D721Med (cell line): ENCODE measurements at regions not wholly inside any gene's neighbourhood (a gene's known extent, or its start where the extent isn't known, plus 50 kb on each side); places are given as distances from the start of the nearest gene placed in this dataset.
"Not testable (repeated sequence)": the region's sequence is repeated elsewhere in the genome, so short reads cannot be mapped to it uniquely, and the experiment has no call there.

Experiments used
- DNase-seq: peaks from one replicate; pipeline ENCODE4 v3.0.0; 2011; ENCODE audit warnings: low spot score; ENCODE audit not compliant: insufficient read length
- FAIRE-seq: peaks from 2 replicates; lab custom pipeline; 2011; peaks lifted over from hg19 to GRCh38; lab: Jason Lieb, UNC
- CTCF ChIP-seq: IDR thresholded peaks from 2 replicates; pipeline ENCODE4 v1.5.1; 2012; ENCODE audit warnings: mild to moderate bottlenecking, control low read depth; ENCODE audit not compliant: insufficient read depth; ENCODE audit errors: missing control alignments

GRCh38 chr2:15693926-15694588 lies 102.4 kb downstream of the DDX1 start:
- TF ChIP-seq CTCF, result no peak
- DNase-seq (no peak), FAIRE-seq (no peak)

GRCh38 chr2:15694589-15694986 lies 102.9 kb downstream of the DDX1 start:
- DNase-seq (no peak), FAIRE-seq (no peak)
- no peak for TF ChIP-seq CTCF

GRCh38 chr2:15695582-15696330 lies 104.1 kb downstream of the DDX1 start:
- TF ChIP-seq CTCF, result no peak
- no peak for FAIRE-seq
- no peak for DNase-seq

GRCh38 chr2:15696606-15697170 lies 105.0 kb downstream of the DDX1 start:
- FAIRE-seq, DNase-seq: not testable (repeated sequence)

- TF ChIP-seq CTCF, result no peak
- FAIRE-seq (no peak), DNase-seq (no peak)
Measured at GRCh38 chr2:15700131-15700530, 108.5 kb downstream of the DDX1 start.

- FAIRE-seq, result no peak
- TF ChIP-seq CTCF, result no peak
- no peak for DNase-seq
Measured at GRCh38 chr2:15700599-15701340, 109.1 kb downstream of the DDX1 start.

- TF ChIP-seq CTCF, result no peak
- DNase-seq (no peak), FAIRE-seq (no peak)
Measured at GRCh38 chr2:15701341-15701907, 109.8 kb downstream of the DDX1 start.
